ENCODE measurements at regions not wholly inside any gene's neighbourhood (a gene's known extent, or its start where the extent isn't known, plus 50 kb on each side); places are given as distances from the start of the nearest gene placed in this dataset.

DNA sequence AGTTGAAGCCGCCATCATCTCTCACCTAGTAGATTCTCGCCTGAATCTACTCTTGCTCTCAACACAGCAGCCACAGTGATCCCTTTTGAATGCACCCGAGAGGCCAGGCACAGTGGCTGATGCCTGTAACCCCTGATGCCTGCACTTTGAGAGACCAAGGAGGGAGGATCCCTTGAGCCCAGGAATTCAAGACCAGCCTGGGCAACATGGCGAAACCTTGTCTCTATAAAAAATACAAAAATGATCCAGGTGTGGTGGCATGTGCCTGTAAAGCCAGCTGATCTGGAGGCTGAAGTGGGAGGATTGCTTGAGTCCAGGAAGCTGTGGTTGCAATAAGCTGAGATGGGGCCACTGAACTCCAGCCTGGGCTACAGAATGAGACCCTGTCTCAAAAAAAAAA, 60.3 kb upstream of the EML4 start:
- H3K27me3 ChIP-seq (ENCODE audit: control insufficient read depth, extremely low read depth, insufficient read depth, low read length), result no peaks in the 10 kb centered on the region
- no peaks in the 10 kb centered on the region for H3K9me1 ChIP-seq (ENCODE audit: control insufficient read depth, extremely low read depth, insufficient read depth, low read length)
- H2AFZ ChIP-seq (ENCODE audit: control insufficient read depth, low read length), result no peak overlapping the region
- H3K9me3 ChIP-seq (ENCODE audit: control insufficient read depth, low read depth, low read length), result no peaks in the 10 kb centered on the region
- no peaks in the 10 kb centered on the region for H3K36me3 ChIP-seq (ENCODE audit: control insufficient read depth in 2 of 2, extremely low read depth in 1 of 2, insufficient read depth in 2 of 2, low read length in 2 of 2)
- FAIRE-seq (no peak), DNase-seq (ENCODE audit: low read depth, low spot score) (no peak)
- dilution Hi-C loops (cut with MboI; ENCODE audit: extremely low pct_ligation_motif_present, low sequenced_read_pairs), result no loop called here
- TF ChIP-seq, protein P1, sequence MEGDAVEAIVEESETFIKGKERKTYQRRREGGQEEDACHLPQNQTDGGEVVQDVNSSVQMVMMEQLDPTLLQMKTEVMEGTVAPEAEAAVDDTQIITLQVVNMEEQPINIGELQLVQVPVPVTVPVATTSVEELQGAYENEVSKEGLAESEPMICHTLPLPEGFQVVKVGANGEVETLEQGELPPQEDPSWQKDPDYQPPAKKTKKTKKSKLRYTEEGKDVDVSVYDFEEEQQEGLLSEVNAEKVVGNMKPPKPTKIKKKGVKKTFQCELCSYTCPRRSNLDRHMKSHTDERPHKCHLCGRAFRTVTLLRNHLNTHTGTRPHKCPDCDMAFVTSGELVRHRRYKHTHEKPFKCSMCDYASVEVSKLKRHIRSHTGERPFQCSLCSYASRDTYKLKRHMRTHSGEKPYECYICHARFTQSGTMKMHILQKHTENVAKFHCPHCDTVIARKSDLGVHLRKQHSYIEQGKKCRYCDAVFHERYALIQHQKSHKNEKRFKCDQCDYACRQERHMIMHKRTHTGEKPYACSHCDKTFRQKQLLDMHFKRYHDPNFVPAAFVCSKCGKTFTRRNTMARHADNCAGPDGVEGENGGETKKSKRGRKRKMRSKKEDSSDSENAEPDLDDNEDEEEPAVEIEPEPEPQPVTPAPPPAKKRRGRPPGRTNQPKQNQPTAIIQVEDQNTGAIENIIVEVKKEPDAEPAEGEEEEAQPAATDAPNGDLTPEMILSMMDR (optimal IDR thresholded peaks at IDR 0.05 in 1 of 3, IDR thresholded peaks at IDR 0.05 in 1 of 3, conservative IDR thresholded peaks at IDR 0.05 in 1 of 3; ENCODE audit: extremely low read depth in 1 of 3, insufficient read depth in 2 of 3, low read length in 3 of 3), result no peak
- TF ChIP-seq EZH2 (IDR thresholded peaks at IDR 0.05; ENCODE audit: low read length), result no peak
- no peak overlapping the region for H3K27ac ChIP-seq (ENCODE audit: control insufficient read depth, insufficient read depth, low read length)
- no peak overlapping the region for H3K4me2 ChIP-seq (ENCODE audit: control insufficient read depth, extremely low read depth, insufficient read depth, low read depth, low read length)
- H3K79me2 ChIP-seq (ENCODE audit: control insufficient read depth, insufficient read depth, low read length), result no peaks in the 10 kb centered on the region
- H3K9ac ChIP-seq (ENCODE audit: control insufficient read depth, extremely low read depth, insufficient read depth, low read length), result no peak overlapping the region
- no peaks in the 10 kb centered on the region for H4K20me1 ChIP-seq (ENCODE audit: control insufficient read depth, extremely low read depth, insufficient read depth, low read length)
- no peak overlapping the region for H3K4me3 ChIP-seq (ENCODE audit: control insufficient read depth in 2 of 3, extremely low read depth in 1 of 3, insufficient read depth in 2 of 3, low read depth in 1 of 3, low read length in 3 of 3)
- H3K4me1 ChIP-seq (ENCODE audit: control insufficient read depth, extremely low read depth, insufficient read depth, low read length), result no peaks in the 10 kb centered on the region

DNA sequence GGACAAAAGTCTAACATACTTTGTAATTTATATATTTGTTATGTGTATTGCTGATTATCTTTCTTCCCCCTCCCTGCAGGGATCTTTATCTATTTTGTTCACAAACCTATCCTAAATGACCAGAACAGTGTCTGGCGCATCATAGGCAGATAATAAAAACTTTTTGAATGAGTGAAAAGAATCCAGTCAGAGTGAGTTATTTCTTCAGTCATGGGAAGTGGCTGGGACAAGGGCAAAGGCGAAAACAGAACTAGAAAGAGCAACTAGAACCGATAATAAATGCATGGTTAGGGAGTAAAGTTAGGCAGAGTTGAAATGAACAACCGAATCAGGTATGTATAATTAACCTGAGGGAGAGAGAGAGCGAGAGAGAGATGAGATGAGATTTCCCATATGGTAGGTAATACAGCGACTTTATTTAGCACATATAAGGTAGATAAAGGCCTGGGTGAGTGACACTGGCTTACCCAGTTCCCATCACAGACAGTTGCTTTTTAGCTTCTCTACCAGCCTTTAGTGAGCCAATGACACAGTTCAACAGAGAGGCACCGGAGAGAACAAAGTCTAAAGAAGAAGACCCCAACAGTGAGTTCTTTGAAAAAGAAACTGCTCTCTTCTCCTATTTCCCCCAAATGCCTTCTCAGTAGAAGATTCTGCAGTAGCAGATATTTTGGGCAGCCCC, 59.1 kb upstream of the EML4 start:
- Histone ChIP-seq H3K4me2 (ENCODE audit: control insufficient read depth, extremely low read depth, insufficient read depth, low read depth, low read length) (no peak overlapping the region), H3K27me3 (ENCODE audit: control insufficient read depth, extremely low read depth, insufficient read depth, low read length) (no peaks in the 10 kb centered on the region), H3K79me2 (ENCODE audit: control insufficient read depth, insufficient read depth, low read length) (no peaks in the 10 kb centered on the region), H3K36me3 (ENCODE audit: control insufficient read depth in 2 of 2, extremely low read depth in 1 of 2, insufficient read depth in 2 of 2, low read length in 2 of 2) (no peaks in the 10 kb centered on the region), H3K9ac (ENCODE audit: control insufficient read depth, extremely low read depth, insufficient read depth, low read length) (no peak overlapping the region), H2AFZ (ENCODE audit: control insufficient read depth, low read length) (no peak overlapping the region), H3K4me1 (ENCODE audit: control insufficient read depth, extremely low read depth, insufficient read depth, low read length) (no peaks in the 10 kb centered on the region), H3K27ac (ENCODE audit: control insufficient read depth, insufficient read depth, low read length) (no peak overlapping the region), H4K20me1 (ENCODE audit: control insufficient read depth, extremely low read depth, insufficient read depth, low read length) (no peaks in the 10 kb centered on the region), H3K9me1 (ENCODE audit: control insufficient read depth, extremely low read depth, insufficient read depth, low read length) (no peaks in the 10 kb centered on the region), H3K4me3 (ENCODE audit: control insufficient read depth in 2 of 3, extremely low read depth in 1 of 3, insufficient read depth in 2 of 3, low read depth in 1 of 3, low read length in 3 of 3) (no peak overlapping the region), H3K9me3 (ENCODE audit: control insufficient read depth, low read depth, low read length) (no peaks in the 10 kb centered on the region)
- DNase-seq (ENCODE audit: low read depth, low spot score), result no peak
- FAIRE-seq, result no peak
- dilution Hi-C loops (cut with MboI; ENCODE audit: extremely low pct_ligation_motif_present, low sequenced_read_pairs), result no loop called here
- TF ChIP-seq, protein P1 (optimal IDR thresholded peaks at IDR 0.05 in 1 of 3, IDR thresholded peaks at IDR 0.05 in 1 of 3, conservative IDR thresholded peaks at IDR 0.05 in 1 of 3; ENCODE audit: extremely low read depth in 1 of 3, insufficient read depth in 2 of 3, low read length in 3 of 3), result no peak
- no peak for TF ChIP-seq EZH2 (IDR thresholded peaks at IDR 0.05; ENCODE audit: low read length)
